ENCODE measurements at regions not wholly inside any gene's neighbourhood (a gene's known extent, or its start where the extent isn't known, plus 50 kb on each side); places are given as distances from the start of the nearest gene placed in this dataset.

- no peak for TF ChIP-seq CREB1 (IDR thresholded peaks at IDR 0.05)
- TF ChIP-seq, protein P1, sequence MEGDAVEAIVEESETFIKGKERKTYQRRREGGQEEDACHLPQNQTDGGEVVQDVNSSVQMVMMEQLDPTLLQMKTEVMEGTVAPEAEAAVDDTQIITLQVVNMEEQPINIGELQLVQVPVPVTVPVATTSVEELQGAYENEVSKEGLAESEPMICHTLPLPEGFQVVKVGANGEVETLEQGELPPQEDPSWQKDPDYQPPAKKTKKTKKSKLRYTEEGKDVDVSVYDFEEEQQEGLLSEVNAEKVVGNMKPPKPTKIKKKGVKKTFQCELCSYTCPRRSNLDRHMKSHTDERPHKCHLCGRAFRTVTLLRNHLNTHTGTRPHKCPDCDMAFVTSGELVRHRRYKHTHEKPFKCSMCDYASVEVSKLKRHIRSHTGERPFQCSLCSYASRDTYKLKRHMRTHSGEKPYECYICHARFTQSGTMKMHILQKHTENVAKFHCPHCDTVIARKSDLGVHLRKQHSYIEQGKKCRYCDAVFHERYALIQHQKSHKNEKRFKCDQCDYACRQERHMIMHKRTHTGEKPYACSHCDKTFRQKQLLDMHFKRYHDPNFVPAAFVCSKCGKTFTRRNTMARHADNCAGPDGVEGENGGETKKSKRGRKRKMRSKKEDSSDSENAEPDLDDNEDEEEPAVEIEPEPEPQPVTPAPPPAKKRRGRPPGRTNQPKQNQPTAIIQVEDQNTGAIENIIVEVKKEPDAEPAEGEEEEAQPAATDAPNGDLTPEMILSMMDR (IDR thresholded peaks at IDR 0.05; ENCODE audit: control extremely low read depth in 1 of 3, insufficient read depth in 1 of 3, low read depth in 1 of 3, low read length in 3 of 3) = peak in 1 of 3 experiments; percentile 53; a peak in 1 of 4 replicates
- no peak for TF ChIP-seq JUN (IDR thresholded peaks at IDR 0.05; ENCODE audit: low read depth, low read length)
- no peak for TF ChIP-seq POLR2A (IDR thresholded peaks at IDR 0.05; ENCODE audit: control extremely low read depth in 1 of 2, low read depth in 2 of 2, low read length in 2 of 2)
- TF ChIP-seq, protein P2, sequence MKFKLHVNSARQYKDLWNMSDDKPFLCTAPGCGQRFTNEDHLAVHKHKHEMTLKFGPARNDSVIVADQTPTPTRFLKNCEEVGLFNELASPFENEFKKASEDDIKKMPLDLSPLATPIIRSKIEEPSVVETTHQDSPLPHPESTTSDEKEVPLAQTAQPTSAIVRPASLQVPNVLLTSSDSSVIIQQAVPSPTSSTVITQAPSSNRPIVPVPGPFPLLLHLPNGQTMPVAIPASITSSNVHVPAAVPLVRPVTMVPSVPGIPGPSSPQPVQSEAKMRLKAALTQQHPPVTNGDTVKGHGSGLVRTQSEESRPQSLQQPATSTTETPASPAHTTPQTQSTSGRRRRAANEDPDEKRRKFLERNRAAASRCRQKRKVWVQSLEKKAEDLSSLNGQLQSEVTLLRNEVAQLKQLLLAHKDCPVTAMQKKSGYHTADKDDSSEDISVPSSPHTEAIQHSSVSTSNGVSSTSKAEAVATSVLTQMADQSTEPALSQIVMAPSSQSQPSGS (IDR thresholded peaks at IDR 0.05; ENCODE audit: low read length) = no peak
- no peak for TF ChIP-seq ZNF274 (IDR thresholded peaks at IDR 0.05; ENCODE audit: borderline replicate concordance, extremely low read depth, low read length)
- no peak for TF ChIP-seq NRF1 (IDR thresholded peaks at IDR 0.05; ENCODE audit: low read depth, low read length)
- no peak for TF ChIP-seq HDAC2 (IDR thresholded peaks at IDR 0.05; ENCODE audit: borderline replicate concordance in 1 of 2, low read depth in 2 of 2, low read length in 2 of 2)
- 0 out of 4 replicates have a peak, but pooled peaks of 1 of the 2 experiments have one; percentile 4 for TF ChIP-seq RAD21 (IDR thresholded peaks at IDR 0.05 in 1 of 2, conservative IDR thresholded peaks at IDR 0.05 in 1 of 2; ENCODE audit: low read depth in 2 of 2, low read length in 2 of 2)
- no peak for TF ChIP-seq ASH2L (IDR thresholded peaks at IDR 0.05; ENCODE audit: low read length)
These were observed 78.0 kb upstream of the CENPW start for GRCh38 chr6:126261792-126262421.

Data from H1 (cell line).